GM21360 (cell line): ENCODE measurements at regions not wholly inside any gene's neighbourhood (a gene's known extent, or its start where the extent isn't known, plus 50 kb on each side); places are given as distances from the start of the nearest gene placed in this dataset.

ENCODE experiments used
- ATAC-seq: cut with Tn5 transposase; IDR thresholded peaks from one replicate; pipeline ENCODE4 v1.9.1; 2021; ENCODE audit warnings: mild to moderate bottlenecking, moderate library complexity; ENCODE audit not compliant: unreplicated experiment

GRCh38 chr7:10793995-10794775 is 179.5 kb upstream of the PHF14 start:
- ATAC-seq: no peak

GRCh38 chr7:10797157-10797556 is 176.5 kb upstream of the PHF14 start:
- no peak for ATAC-seq

GRCh38 chr7:10798044-10798443 is 175.6 kb upstream of the PHF14 start:
- ATAC-seq: no peak

- no peak for ATAC-seq
Observed at GRCh38 chr7:10799475-10799874, 174.2 kb upstream of the PHF14 start.

GRCh38 chr7:10802011-10802410 is 171.7 kb upstream of the PHF14 start:
- no peak for ATAC-seq

- no peak for ATAC-seq
Observed at GRCh38 chr7:10802526-10802925, 171.1 kb upstream of the PHF14 start.

GRCh38 chr7:10803720-10804119 is 170.0 kb upstream of the PHF14 start:
- no peak for ATAC-seq

GRCh38 chr7:10804770-10805169 is 168.9 kb upstream of the PHF14 start:
- ATAC-seq: no peak

- ATAC-seq: no peak
Observed at GRCh38 chr7:10815546-10815945, 158.1 kb upstream of the PHF14 start.

- no peak for ATAC-seq
Observed at GRCh38 chr7:10821156-10821555, 152.5 kb upstream of the PHF14 start.

GRCh38 chr7:10824154-10824553 is 149.5 kb upstream of the PHF14 start:
- no peak for ATAC-seq

- ATAC-seq: no peak
Observed at GRCh38 chr7:10838228-10838627, 135.4 kb upstream of the PHF14 start.

- no peak for ATAC-seq
Observed at GRCh38 chr7:10845225-10845624, 128.4 kb upstream of the PHF14 start.

- ATAC-seq: no peak
Observed at GRCh38 chr7:10855583-10855982, 118.1 kb upstream of the PHF14 start.

GRCh38 chr7:10860516-10860915 is 113.2 kb upstream of the PHF14 start:
- ATAC-seq: no peak

- ATAC-seq: no peak
Observed at GRCh38 chr7:10863476-10863875, 110.2 kb upstream of the PHF14 start.

- no peak for ATAC-seq
Observed at GRCh38 chr7:10874666-10875065, 99.0 kb upstream of the PHF14 start.

GRCh38 chr7:10875080-10875479 is 98.6 kb upstream of the PHF14 start:
- no peak for ATAC-seq

- peak; percentile 25 for ATAC-seq
Observed at GRCh38 chr7:10888861-10889260, 84.8 kb upstream of the PHF14 start.

GRCh38 chr7:10889266-10889898 is 84.3 kb upstream of the PHF14 start:
- ATAC-seq: peak; percentile 98

- no peak for ATAC-seq
Observed at GRCh38 chr7:10908600-10908999, 65.1 kb upstream of the PHF14 start.

- no peak for ATAC-seq
Observed at GRCh38 chr7:10910447-10910846, 63.2 kb upstream of the PHF14 start.

- no peak for ATAC-seq
Observed at GRCh38 chr7:10912077-10912476, 61.6 kb upstream of the PHF14 start.
